Hypothalamus (tissue), 51 donors: ENCODE measurements at regions not wholly inside any gene's neighbourhood (a gene's known extent, or its start where the extent isn't known, plus 50 kb on each side); places are given as distances from the start of the nearest gene placed in this dataset.

Experiments
- DNase-seq, 51 donors: peaks; one replicate each; lab custom pipeline; 2025; lab: John Stamatoyannopoulos, UW

DNA sequence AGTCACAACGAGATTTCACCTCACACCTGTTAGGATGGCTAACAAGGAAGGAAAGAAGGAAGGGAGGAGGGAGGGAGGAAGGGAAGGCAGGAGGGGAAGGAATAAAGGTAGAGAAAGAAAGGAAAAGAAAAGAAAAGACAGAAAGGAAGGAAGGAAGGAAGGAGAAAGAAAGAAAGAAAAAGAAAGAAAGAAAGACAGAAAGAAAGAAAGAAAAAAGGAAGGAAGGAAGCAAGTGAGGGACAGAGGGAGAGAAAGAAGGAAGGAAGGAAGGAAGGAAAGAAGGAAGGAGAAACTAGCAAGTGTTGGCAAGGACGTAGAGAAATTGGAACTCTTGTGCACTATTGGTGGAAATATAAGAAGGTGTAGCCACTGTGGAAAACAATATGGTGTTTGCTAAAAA lies 52.2 kb downstream of the CCDC185 start:
- DNase-seq = no peak

GRCh38 chr1:223453902-223454301 lies 60.7 kb downstream of the CCDC185 start:
- DNase-seq = no peak

- DNase-seq = no peak
Observed at GRCh38 chr1:223454959-223455358, 61.7 kb downstream of the CCDC185 start.

DNA sequence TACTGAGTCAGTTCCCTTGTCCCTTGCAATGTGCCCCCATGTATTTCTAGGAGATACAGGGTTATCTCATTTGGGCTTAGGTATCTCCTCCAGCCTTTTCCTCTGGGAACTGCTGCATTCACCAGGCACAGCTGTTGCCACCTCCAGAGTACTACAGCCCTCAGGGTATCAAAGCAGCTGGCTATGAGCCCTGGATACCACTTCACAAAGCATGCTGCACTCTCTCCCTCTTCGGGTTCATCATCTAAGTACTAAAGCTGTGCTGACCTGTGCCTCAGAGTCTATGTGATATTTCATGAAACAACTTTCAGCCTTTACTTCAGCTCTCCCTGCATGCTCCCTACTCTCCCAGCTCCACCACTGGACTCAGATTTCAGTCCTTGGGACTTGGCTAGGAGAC lies 62.3 kb downstream of the CCDC185 start:
- no peak for DNase-seq

DNA sequence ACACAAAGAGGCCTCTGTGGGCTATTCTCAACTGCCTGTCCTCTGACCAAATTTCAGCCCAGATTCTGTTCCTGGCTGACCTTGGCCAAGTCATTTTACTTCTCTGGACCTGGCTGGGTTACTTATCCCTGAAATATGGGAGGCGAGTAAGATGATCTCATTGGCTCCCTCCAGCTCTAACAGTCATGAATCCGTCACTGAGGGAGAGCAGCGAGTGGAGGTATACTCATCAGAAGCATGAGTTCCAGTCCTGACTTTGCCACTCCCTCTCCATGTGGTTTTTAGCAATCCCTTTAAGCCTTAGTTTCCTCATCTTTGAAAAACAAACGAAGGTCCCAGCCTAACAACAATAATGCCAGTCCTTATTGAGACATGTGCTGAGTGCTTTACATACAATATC lies 63.5 kb downstream of the CCDC185 start:
- no peak for DNase-seq

- DNase-seq = no peak
Observed at GRCh38 chr1:223460566-223461189, 67.5 kb downstream of the CCDC185 start.

GRCh38 chr1:223462047-223462630 lies 68.9 kb downstream of the CCDC185 start:
- no peak for DNase-seq

- DNase-seq = no peak
Observed at GRCh38 chr1:223462866-223463404, 69.7 kb downstream of the CCDC185 start.

DNA sequence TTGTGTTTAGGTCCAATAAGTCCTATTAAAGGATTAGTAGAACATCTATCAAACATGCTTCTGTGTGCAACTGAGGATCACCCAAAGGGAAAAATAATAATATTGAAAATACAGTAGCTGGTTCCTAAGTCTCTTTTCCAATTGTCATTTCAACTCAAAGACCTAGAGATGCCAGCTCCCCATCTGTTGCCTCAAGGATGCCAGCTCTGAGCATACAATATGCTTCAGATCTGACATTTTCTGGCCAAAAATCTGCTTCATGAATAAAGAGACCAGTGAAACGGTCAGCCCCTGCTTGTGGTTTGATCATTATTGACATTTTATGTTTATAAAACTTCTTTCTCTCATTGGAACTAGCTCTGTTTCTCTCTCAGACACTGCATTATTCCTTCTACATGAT lies 72.9 kb downstream of the CCDC185 start:
- no peak for DNase-seq

DNA sequence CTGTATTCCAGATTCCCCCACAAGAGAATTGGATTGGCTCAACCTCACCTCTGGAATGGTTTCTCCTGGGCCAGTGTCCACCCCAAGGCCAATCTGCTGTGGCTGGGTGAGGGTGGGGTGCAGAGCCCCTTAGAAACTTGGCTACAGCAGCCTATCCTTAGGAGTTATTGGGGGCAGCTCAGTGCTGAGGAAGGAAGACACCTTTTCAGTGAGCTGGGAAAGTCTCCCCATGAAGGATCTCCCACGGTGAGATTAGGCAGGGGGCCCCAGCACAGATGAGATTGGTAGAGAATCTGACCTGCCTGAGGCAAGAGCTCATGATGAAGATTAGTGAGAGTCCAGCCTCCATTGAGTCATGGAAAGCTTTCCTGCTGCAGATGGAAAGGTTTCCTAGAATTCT lies 78.4 kb downstream of the CCDC185 start:
- no peak for DNase-seq

DNA sequence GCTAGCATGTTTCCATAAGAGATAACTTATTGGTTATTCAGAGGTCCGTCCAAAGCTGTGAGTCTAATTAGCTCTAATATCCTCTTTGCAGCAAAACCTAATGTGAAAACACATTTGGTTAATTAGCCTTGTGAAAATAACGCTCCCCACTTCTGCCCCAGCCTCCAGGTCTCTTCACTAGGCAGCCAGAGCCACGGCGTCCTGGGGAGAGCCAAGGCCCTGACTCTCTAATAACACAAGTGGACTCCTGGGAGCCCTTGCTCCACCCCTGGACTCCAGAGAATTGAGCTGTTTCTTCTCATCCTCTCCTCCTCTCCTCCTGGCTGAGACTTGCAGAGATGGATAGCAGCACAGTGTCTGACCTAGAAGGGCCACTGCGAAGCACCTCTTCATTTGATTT lies 78.8 kb downstream of the CCDC185 start:
- DNase-seq = no peak

- no peak for DNase-seq
Observed at GRCh38 chr1:223473601-223474344, 80.6 kb downstream of the CCDC185 start.

GRCh38 chr1:223474804-223475203 lies 81.6 kb downstream of the CCDC185 start:
- DNase-seq = no peak

GRCh38 chr1:223477456-223477855 lies 84.2 kb downstream of the CCDC185 start:
- DNase-seq = no peak

GRCh38 chr1:223478606-223479005 lies 85.4 kb downstream of the CCDC185 start:
- DNase-seq = no peak

DNA sequence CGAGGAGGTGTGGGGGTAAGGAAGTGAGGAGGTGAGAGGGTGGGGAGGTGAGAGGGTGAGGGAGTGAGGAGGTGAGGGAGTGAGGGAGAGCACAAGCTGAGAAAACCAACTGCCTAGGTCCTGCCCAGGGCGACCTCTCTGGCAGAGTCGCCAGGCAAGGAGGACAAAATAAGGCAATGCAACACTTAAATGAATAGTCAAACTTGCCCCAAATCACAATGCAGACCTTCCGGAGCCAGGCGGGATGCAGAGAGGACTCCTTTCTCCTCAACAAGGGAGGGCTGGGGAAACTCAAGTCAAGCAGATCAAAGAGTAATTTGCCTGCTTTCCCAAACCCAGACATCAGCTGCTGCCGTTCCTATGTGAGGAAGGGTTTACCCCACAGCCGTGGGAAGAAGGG lies 86.0 kb downstream of the CCDC185 start:
- no peak for DNase-seq

DNA sequence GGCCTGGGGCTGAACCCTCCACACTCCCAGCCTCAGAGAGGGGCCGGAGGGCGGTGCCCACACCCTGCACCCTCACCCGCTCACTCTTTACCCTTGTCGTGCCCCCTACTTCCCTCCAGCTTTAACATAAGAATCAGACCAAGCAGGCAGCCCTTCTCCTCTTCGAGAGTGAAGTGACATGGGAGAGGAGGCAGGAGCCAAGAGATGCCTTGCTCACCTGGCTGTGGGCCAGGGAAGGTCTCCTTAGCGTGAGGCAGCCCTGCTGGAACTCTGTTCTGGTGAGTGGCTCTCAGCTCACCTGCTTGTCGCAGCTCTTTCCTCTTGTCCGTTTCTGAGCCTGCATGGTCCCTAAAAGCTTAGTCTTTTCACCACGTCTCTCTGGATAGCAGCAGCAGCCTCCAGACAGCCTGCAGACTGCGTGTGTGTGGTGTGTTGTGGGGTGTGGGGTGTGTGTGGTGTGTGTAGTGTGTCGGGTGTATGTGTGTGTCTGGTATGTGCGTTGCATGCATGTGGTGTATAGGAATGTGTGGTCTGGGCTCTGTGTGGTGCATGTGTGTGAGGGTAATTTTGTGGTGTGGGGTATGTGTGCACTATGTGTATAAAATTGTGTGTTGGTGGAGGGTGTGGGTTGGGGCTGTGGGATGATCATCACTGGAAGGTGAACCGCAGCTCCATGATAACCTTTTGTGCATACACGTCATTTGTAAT lies 86.7 kb downstream of the CCDC185 start:
- peak in 1 of 51 donors; percentile 20 for DNase-seq

- no peak for DNase-seq
Observed at GRCh38 chr1:223482132-223482531, 88.9 kb downstream of the CCDC185 start.

DNA sequence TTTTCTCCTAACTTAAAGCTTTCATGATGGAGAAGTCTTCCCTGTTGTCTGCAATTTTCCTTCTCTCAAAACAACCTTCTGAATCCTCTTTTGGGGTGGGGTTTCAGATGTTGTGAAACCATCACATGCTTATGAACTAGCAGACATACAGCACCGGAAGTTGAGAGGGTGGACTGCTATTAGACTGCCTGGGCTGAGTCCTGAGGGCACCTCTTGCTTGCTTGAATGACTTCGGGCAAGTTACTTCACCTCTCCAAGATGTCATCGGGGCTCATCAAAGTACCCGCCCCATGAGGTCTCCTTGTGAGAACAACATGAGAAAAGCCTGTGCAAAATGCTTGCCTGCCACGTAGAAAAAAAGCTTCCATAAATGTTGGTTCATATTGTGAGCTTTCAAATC lies 89.6 kb downstream of the CCDC185 start:
- no peak for DNase-seq

DNA sequence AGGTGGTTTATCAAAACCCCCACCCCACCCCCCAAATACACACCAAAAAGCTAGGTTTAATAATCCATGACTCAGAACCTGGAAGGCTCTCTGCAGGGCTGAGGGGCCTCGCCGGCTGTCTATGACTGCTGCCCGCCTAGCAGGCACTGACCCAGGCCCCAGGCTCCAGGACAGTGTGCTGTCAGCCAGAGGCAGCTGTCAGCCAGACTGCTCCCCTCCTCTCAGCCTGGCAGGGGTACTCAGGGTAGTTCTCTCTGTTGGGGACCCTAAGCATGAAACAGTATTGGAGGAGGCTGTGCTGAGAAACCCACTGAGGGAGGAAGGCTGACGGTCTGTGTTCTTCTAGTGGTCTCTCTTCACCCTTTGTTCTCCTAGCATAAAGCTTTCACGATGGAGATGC lies 90.3 kb downstream of the CCDC185 start:
- DNase-seq = no peak

- no peak for DNase-seq
Observed at GRCh38 chr1:223486366-223486765, 93.2 kb downstream of the CCDC185 start.
